ENCODE measurements at regions not wholly inside any gene's neighbourhood (a gene's known extent, or its start where the extent isn't known, plus 50 kb on each side); places are given as distances from the start of the nearest gene placed in this dataset.

DNA sequence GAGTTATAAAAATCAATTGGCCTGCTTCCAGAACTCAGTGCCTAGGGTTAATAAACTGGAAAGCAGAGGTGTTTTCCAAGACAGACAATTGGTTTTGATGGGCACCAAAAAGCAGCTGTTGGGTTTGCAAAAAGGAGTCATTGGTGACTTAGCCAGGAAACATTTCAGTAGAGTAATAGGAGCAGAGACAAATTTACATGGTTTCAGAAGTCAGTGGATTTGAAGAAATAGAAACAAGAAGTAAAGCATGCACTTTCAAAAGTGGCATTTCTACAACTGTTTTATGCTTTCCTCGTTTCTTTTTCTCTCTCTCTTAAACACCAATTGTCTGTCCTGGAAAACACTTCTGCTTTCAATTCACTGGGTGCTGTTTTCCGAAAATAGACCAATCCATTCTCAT lies 87.8 kb downstream of the GLUL start:
- Histone ChIP-seq H3K36me3 (ENCODE audit: control insufficient read depth, insufficient read depth, low read length) (no peaks in the 10 kb centered on the region), H3K9me3 (ENCODE audit: control insufficient read depth, insufficient read depth, low read length) (no peaks in the 10 kb centered on the region), H3K4me3 (ENCODE audit: low read length) (no peak overlapping the region), H3K27ac (ENCODE audit: low read length) (no peak overlapping the region), H3K4me1 (ENCODE audit: control insufficient read depth, insufficient read depth, low read length) (no peaks in the 10 kb centered on the region), H3K27me3 (ENCODE audit: control insufficient read depth, insufficient read depth, low read length) (no peaks in the 10 kb centered on the region)
- Mint-ChIP-seq H3K27me3 (ENCODE audit: low read depth in 2 of 2) (no peaks in the 10 kb centered on the region), H3K36me3 (no peaks in the 10 kb centered on the region), H3K9me3 (no peaks in the 10 kb centered on the region), H3K4me1 (peaks cover 0 to 5% of the 10 kb centered on the region in 2 donors), H3K27ac (no peak overlapping the region), H3K4me3 (no peak overlapping the region)
- 40% methylated on average over 2 of the region's 2 CpGs for WGBS (ENCODE audit: insufficient coverage)
- intact Hi-C loops (cut with micrococcal nuclease) = no loop called here
- ATAC-seq (no peak), DNase-seq (no peak)
- TF ChIP-seq, protein P1, sequence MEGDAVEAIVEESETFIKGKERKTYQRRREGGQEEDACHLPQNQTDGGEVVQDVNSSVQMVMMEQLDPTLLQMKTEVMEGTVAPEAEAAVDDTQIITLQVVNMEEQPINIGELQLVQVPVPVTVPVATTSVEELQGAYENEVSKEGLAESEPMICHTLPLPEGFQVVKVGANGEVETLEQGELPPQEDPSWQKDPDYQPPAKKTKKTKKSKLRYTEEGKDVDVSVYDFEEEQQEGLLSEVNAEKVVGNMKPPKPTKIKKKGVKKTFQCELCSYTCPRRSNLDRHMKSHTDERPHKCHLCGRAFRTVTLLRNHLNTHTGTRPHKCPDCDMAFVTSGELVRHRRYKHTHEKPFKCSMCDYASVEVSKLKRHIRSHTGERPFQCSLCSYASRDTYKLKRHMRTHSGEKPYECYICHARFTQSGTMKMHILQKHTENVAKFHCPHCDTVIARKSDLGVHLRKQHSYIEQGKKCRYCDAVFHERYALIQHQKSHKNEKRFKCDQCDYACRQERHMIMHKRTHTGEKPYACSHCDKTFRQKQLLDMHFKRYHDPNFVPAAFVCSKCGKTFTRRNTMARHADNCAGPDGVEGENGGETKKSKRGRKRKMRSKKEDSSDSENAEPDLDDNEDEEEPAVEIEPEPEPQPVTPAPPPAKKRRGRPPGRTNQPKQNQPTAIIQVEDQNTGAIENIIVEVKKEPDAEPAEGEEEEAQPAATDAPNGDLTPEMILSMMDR (IDR thresholded peaks at IDR 0.05) = no peak

DNA sequence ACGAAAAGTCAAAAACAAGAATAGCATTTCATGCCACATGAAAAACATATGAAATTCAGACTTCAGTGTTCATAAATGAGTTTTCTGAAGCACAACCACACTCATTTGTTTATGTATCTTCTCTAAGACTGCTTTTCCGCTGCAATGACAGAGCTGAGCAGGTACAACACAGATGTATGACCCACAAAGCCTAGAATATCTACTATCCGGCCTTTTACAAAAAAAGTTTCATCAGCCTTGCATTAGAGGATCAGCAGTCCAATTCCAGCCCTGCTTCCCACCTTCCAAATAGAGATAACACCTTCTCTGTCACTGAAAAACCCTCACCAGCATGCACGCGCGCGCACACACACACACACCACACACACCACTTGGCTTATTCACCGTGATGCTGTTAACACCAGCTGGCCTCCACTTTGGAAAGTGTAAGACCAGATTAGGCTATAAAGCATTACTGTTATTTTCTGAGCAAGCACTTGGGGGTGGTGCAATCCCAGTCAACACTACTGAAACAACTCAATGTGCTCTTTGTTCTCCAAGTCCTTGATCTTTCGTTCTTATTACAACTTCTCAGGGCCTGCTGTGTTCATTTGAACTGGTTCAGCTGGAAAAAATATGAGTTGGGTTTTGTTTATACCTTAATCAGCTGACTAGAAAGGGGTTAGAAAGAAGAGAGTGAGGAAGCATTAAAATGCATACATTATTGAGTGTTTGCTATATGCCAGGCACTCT lies 90.0 kb downstream of the GLUL start:
- ATAC-seq = no peak
- intact Hi-C loops (cut with micrococcal nuclease) = no loop called here

GRCh38 chr1:182301026-182301436 lies 90.6 kb downstream of the GLUL start:
- Mint-ChIP-seq H3K4me3 (no peak overlapping the region), H3K27ac (no peak overlapping the region), H3K27me3 (ENCODE audit: low read depth in 2 of 2) (no peaks in the 10 kb centered on the region), H3K4me1 (peaks cover 0 to 5% of the 10 kb centered on the region in 2 donors), H3K36me3 (no peaks in the 10 kb centered on the region), H3K9me3 (no peaks in the 10 kb centered on the region)
- no peaks in the 10 kb centered on the region for H3K27me3 ChIP-seq (ENCODE audit: control insufficient read depth, insufficient read depth, low read length)
- no peak overlapping the region for H3K4me3 ChIP-seq (ENCODE audit: low read length)
- H3K4me1 ChIP-seq (ENCODE audit: control insufficient read depth, insufficient read depth, low read length) = no peaks in the 10 kb centered on the region
- ATAC-seq (no peak), DNase-seq (peak in 1 of 2 donors; percentile 45)
- no peak overlapping the region for H3K27ac ChIP-seq (ENCODE audit: low read length)
- intact Hi-C loops (cut with micrococcal nuclease) = no loop called here
- 54% methylated on average over 8 of the region's 8 CpGs for WGBS (ENCODE audit: insufficient coverage)
- TF ChIP-seq, protein P1 (IDR thresholded peaks at IDR 0.05) = no peak
- no peaks in the 10 kb centered on the region for H3K9me3 ChIP-seq (ENCODE audit: control insufficient read depth, insufficient read depth, low read length)
- no peaks in the 10 kb centered on the region for H3K36me3 ChIP-seq (ENCODE audit: control insufficient read depth, insufficient read depth, low read length)

More for the DNA sequence above, 90.0 kb downstream of the GLUL start:
- H3K9me3 ChIP-seq (ENCODE audit: control insufficient read depth, insufficient read depth, low read length) = no peaks in the 10 kb centered on the region
- Mint-ChIP-seq H3K4me1 (peaks cover 0 to 5% of the 10 kb centered on the region in 2 donors), H3K27me3 (ENCODE audit: low read depth in 2 of 2) (no peaks in the 10 kb centered on the region), H3K27ac (no peak overlapping the region), H3K4me3 (no peak overlapping the region), H3K9me3 (no peaks in the 10 kb centered on the region), H3K36me3 (no peaks in the 10 kb centered on the region)
- no peak overlapping the region for H3K4me3 ChIP-seq (ENCODE audit: low read length)
- 83% methylated on average over 9 of the region's 9 CpGs for WGBS (ENCODE audit: insufficient coverage)
- H3K4me1 ChIP-seq (ENCODE audit: control insufficient read depth, insufficient read depth, low read length) = no peaks in the 10 kb centered on the region
- no peaks in the 10 kb centered on the region for H3K36me3 ChIP-seq (ENCODE audit: control insufficient read depth, insufficient read depth, low read length)
- DNase-seq = peak in 1 of 2 donors; percentile 27
- no peak overlapping the region for H3K27ac ChIP-seq (ENCODE audit: low read length)
- no peaks in the 10 kb centered on the region for H3K27me3 ChIP-seq (ENCODE audit: control insufficient read depth, insufficient read depth, low read length)
- TF ChIP-seq, protein P1 (IDR thresholded peaks at IDR 0.05) = no peak
